ENCODE measurements at regions not wholly inside any gene's neighbourhood (a gene's known extent, or its start where the extent isn't known, plus 50 kb on each side); places are given as distances from the start of the nearest gene placed in this dataset.

DNA sequence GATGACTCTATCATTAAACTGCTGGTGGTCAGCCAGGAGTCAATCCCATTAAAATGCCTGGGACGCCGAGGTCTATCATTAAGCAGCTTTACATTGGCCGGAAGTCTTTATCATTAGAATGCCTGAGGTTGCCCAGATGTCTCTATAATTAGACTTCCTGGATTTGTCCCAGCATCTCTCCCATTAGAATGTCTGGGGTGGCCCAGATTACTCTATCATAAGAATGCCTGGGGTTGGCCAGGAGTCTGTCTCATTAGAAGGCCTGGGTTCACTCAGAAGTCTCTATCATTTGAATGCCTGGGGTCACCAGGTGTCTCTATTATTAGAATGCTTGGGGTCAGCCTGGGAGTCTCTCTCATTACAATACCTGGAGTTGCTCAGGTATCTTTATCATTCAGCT is 2227.2 kb downstream of the TP53TG3F start:
- Mint-ChIP-seq H3K4me3 (ENCODE audit: unreplicated experiment) (no peak overlapping the region), H3K27ac (ENCODE audit: unreplicated experiment) (no peak overlapping the region), H3K27me3 (ENCODE audit: unreplicated experiment) (no peaks in the 10 kb centered on the region), H3K9me3 (ENCODE audit: unreplicated experiment) (peaks cover 76% of the 10 kb centered on the region), H3K36me3 (ENCODE audit: unreplicated experiment) (no peaks in the 10 kb centered on the region), H3K4me1 (ENCODE audit: unreplicated experiment) (no peaks in the 10 kb centered on the region)
- TF ChIP-seq, protein P1, sequence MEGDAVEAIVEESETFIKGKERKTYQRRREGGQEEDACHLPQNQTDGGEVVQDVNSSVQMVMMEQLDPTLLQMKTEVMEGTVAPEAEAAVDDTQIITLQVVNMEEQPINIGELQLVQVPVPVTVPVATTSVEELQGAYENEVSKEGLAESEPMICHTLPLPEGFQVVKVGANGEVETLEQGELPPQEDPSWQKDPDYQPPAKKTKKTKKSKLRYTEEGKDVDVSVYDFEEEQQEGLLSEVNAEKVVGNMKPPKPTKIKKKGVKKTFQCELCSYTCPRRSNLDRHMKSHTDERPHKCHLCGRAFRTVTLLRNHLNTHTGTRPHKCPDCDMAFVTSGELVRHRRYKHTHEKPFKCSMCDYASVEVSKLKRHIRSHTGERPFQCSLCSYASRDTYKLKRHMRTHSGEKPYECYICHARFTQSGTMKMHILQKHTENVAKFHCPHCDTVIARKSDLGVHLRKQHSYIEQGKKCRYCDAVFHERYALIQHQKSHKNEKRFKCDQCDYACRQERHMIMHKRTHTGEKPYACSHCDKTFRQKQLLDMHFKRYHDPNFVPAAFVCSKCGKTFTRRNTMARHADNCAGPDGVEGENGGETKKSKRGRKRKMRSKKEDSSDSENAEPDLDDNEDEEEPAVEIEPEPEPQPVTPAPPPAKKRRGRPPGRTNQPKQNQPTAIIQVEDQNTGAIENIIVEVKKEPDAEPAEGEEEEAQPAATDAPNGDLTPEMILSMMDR (IDR thresholded peaks at IDR 0.05) = no peak
- DNase-seq (ENCODE audit: extremely low spot score, unreplicated experiment) = peak; percentile 23

DNA sequence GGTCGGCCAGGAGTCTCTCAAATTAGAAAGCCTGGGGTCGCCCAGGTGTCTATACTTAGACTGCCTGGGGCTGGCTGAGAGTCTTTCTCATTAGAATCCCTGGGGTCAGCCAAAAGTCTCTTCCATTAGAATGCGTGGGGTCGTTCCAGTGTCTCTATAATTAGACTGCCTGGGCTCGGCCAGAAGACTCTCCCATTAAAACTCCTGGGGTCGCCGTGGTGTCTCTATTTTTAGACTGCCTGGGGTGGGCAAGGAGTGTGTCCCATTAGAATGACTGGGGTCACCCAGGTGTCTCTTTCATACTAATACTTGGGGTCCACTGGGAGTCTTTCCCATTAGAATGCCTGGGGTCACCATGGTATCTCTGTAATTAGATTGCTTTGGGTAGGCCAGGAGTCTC is 2227.7 kb downstream of the TP53TG3F start:
- no peak overlapping the region for H3K27ac Mint-ChIP-seq (ENCODE audit: unreplicated experiment)
- H3K27me3 Mint-ChIP-seq (ENCODE audit: unreplicated experiment) = no peaks in the 10 kb centered on the region
- DNase-seq (ENCODE audit: extremely low spot score, unreplicated experiment) = peak; percentile 66
- TF ChIP-seq, protein P1 (IDR thresholded peaks at IDR 0.05) = no peak
- no peak overlapping the region for H3K4me3 Mint-ChIP-seq (ENCODE audit: unreplicated experiment)
- no peaks in the 10 kb centered on the region for H3K36me3 Mint-ChIP-seq (ENCODE audit: unreplicated experiment)
- H3K4me1 Mint-ChIP-seq (ENCODE audit: unreplicated experiment) = no peaks in the 10 kb centered on the region
- peaks cover 80% of the 10 kb centered on the region for H3K9me3 Mint-ChIP-seq (ENCODE audit: unreplicated experiment)

GRCh38 chr16:35687781-35688180 is 2228.4 kb downstream of the TP53TG3F start:
- H3K27ac Mint-ChIP-seq (ENCODE audit: unreplicated experiment) = no peak overlapping the region
- no peaks in the 10 kb centered on the region for H3K4me1 Mint-ChIP-seq (ENCODE audit: unreplicated experiment)
- peak; percentile 44 for DNase-seq (ENCODE audit: extremely low spot score, unreplicated experiment)
- no peaks in the 10 kb centered on the region for H3K27me3 Mint-ChIP-seq (ENCODE audit: unreplicated experiment)
- no peak overlapping the region for H3K4me3 Mint-ChIP-seq (ENCODE audit: unreplicated experiment)
- no peaks in the 10 kb centered on the region for H3K36me3 Mint-ChIP-seq (ENCODE audit: unreplicated experiment)
- TF ChIP-seq, protein P1 (IDR thresholded peaks at IDR 0.05) = no peak
- H3K9me3 Mint-ChIP-seq (ENCODE audit: unreplicated experiment) = peaks cover 87% of the 10 kb centered on the region

- no peaks in the 10 kb centered on the region for H3K27me3 Mint-ChIP-seq (ENCODE audit: unreplicated experiment)
- H3K27ac Mint-ChIP-seq (ENCODE audit: unreplicated experiment) = no peak overlapping the region
- no peaks in the 10 kb centered on the region for H3K36me3 Mint-ChIP-seq (ENCODE audit: unreplicated experiment)
- H3K4me1 Mint-ChIP-seq (ENCODE audit: unreplicated experiment) = no peaks in the 10 kb centered on the region
- peak; percentile 44 for DNase-seq (ENCODE audit: extremely low spot score, unreplicated experiment)
- no peak overlapping the region for H3K4me3 Mint-ChIP-seq (ENCODE audit: unreplicated experiment)
- peaks cover 92% of the 10 kb centered on the region for H3K9me3 Mint-ChIP-seq (ENCODE audit: unreplicated experiment)
- TF ChIP-seq, protein P1 (IDR thresholded peaks at IDR 0.05) = no peak
Observed at GRCh38 chr16:35689764-35690163, 2230.4 kb downstream of the TP53TG3F start.

GRCh38 chr16:35690413-35690812 is 2231.0 kb downstream of the TP53TG3F start:
- Mint-ChIP-seq H3K9me3 (ENCODE audit: unreplicated experiment) (peaks cover 88% of the 10 kb centered on the region), H3K4me3 (ENCODE audit: unreplicated experiment) (no peak overlapping the region)
- TF ChIP-seq, protein P1 (IDR thresholded peaks at IDR 0.05) = no peak

More at GRCh38 chr16:35690413-35690812, 2231.0 kb downstream of the TP53TG3F start:
- no peak overlapping the region for H3K27ac Mint-ChIP-seq (ENCODE audit: unreplicated experiment)
- no peaks in the 10 kb centered on the region for H3K4me1 Mint-ChIP-seq (ENCODE audit: unreplicated experiment)
- H3K27me3 Mint-ChIP-seq (ENCODE audit: unreplicated experiment) = no peaks in the 10 kb centered on the region
- no peaks in the 10 kb centered on the region for H3K36me3 Mint-ChIP-seq (ENCODE audit: unreplicated experiment)
- DNase-seq (ENCODE audit: extremely low spot score, unreplicated experiment) = no peak

All from osteocyte (in vitro differentiated cells).